GM06990 (cell line): ENCODE measurements at regions not wholly inside any gene's neighbourhood (a gene's known extent, or its start where the extent isn't known, plus 50 kb on each side); places are given as distances from the start of the nearest gene placed in this dataset.

Experiments
- DNase-seq: peaks from one replicate; pipeline ENCODE4 v3.0.0-alpha.2; 2011; ENCODE audit not compliant: insufficient read length; ENCODE audit errors: extremely low read depth
- H3K27me3 ChIP-seq: replicated peaks from 2 replicates; pipeline ENCODE4 v1.6.0; 2011; ENCODE audit warnings: low read length; ENCODE audit not compliant: control insufficient read depth, insufficient read depth
- H3K36me3 ChIP-seq: 2 replicates; pipeline ENCODE4 v1.5.1; 2011; ENCODE audit warnings: low read length; ENCODE audit not compliant: control insufficient read depth, insufficient read depth
- H3K4me3 ChIP-seq: replicated peaks from 2 replicates; pipeline ENCODE4 v1.5.1; 2011; ENCODE audit warnings: low read depth, mild to moderate bottlenecking, control low read depth, low read length
- TF ChIP-seq, protein P1 (sequence below): IDR thresholded peaks from 2 replicates; pipeline ENCODE4 v1.5.1; 2011; ENCODE audit warnings: low read length, control low read depth, mild to moderate bottlenecking, inconsistent platforms; ENCODE audit not compliant: insufficient read depth, poor library complexity, severe bottlenecking

GRCh38 chr2:12549641-12550040 lies 167.1 kb upstream of the TRIB2 start:
- no peak overlapping the region for H3K4me3 ChIP-seq
- TF ChIP-seq, protein P1, sequence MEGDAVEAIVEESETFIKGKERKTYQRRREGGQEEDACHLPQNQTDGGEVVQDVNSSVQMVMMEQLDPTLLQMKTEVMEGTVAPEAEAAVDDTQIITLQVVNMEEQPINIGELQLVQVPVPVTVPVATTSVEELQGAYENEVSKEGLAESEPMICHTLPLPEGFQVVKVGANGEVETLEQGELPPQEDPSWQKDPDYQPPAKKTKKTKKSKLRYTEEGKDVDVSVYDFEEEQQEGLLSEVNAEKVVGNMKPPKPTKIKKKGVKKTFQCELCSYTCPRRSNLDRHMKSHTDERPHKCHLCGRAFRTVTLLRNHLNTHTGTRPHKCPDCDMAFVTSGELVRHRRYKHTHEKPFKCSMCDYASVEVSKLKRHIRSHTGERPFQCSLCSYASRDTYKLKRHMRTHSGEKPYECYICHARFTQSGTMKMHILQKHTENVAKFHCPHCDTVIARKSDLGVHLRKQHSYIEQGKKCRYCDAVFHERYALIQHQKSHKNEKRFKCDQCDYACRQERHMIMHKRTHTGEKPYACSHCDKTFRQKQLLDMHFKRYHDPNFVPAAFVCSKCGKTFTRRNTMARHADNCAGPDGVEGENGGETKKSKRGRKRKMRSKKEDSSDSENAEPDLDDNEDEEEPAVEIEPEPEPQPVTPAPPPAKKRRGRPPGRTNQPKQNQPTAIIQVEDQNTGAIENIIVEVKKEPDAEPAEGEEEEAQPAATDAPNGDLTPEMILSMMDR = no peak
- no peak for DNase-seq
- no peaks in the 10 kb centered on the region for H3K27me3 ChIP-seq
- H3K36me3 ChIP-seq = no peaks in the 10 kb centered on the region

DNA sequence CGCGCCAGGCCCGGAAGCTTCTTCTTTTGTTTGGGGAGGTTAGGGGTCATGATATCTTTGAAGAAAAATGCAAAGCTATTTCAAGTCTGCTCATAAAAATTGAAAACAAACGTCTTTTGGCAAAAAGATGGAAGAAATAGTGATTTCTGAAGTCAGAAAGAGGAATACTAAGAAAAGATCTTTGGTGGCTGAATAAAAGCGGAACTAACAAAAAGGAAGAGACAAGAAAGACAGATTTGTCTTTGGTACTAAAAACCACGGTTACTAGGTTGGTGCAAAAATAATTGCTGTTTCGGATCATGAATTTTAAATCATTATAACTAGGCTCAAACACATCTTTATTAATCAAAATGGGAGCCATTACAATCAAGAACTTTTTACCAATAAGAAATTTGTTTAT lies 164.6 kb upstream of the TRIB2 start:
- DNase-seq = peak; percentile 36
- no peak overlapping the region for H3K4me3 ChIP-seq
- H3K27me3 ChIP-seq = no peaks in the 10 kb centered on the region

GRCh38 chr2:12554224-12555011 lies 162.3 kb upstream of the TRIB2 start:
- H3K36me3 ChIP-seq = no peaks in the 10 kb centered on the region
- no peaks in the 10 kb centered on the region for H3K27me3 ChIP-seq
- no peak overlapping the region for H3K4me3 ChIP-seq
- no peak for DNase-seq
- TF ChIP-seq, protein P1 = no peak

More for the DNA sequence above, 164.6 kb upstream of the TRIB2 start:
- TF ChIP-seq, protein P1 = no peak
- H3K36me3 ChIP-seq = no peaks in the 10 kb centered on the region

DNA sequence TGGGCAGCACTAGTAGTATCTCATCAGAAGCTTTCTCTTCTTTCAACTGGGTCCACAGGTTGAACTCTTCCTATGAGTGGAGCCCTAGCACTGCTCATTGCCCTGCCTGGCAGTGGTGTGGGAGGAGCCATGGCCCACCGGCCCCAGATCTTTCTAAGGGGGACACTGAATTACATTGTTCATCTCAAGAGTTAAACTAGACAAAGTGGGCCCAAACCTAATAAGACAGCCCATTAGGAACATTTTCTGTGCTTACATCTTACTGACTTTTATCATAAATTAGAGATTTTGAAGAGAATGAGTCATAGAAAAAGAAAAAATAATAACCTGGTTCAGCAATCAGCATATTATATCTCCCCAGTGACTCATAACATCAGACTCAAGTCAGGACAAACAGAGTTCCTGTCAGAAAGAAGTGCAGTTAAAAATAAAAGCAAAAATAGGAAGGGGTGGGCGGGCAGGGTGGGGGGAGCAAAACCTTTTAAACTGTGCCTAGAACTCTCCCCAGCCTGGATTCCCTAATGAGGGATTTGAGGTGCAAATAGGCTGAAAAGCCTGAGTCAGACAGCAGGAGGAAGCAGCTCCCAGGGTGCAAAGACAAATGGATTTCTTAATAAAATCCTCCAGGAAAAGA lies 161.6 kb upstream of the TRIB2 start:
- H3K4me3 ChIP-seq = no peak overlapping the region
- no peaks in the 10 kb centered on the region for H3K27me3 ChIP-seq
- TF ChIP-seq, protein P1 = no peak
- peak; percentile 38 for DNase-seq
- no peaks in the 10 kb centered on the region for H3K36me3 ChIP-seq

DNA sequence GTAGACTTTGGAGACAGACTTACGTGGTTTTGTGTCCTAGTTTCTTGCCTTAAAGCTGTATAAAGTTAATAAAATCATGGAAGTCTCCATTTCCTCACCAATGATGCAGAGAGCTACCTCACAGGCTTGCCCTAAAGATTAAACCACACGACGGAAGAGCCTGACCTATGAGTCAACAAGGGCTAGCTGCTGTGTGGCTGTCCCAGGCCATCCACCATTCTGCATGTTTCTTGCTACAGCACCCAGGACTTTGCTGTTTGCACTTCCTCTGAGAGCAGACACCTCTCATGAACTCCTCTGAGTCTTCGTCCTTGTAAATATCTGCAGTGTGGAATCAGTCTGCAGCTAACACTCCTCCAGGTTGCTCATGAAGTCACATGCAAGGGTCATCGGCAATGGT lies 160.0 kb upstream of the TRIB2 start:
- no peak for DNase-seq
- H3K36me3 ChIP-seq = no peaks in the 10 kb centered on the region
- TF ChIP-seq, protein P1 = no peak
- H3K27me3 ChIP-seq = no peaks in the 10 kb centered on the region
- no peak overlapping the region for H3K4me3 ChIP-seq

- no peaks in the 10 kb centered on the region for H3K36me3 ChIP-seq
- TF ChIP-seq, protein P1 = no peak
- no peaks in the 10 kb centered on the region for H3K27me3 ChIP-seq
- no peak overlapping the region for H3K4me3 ChIP-seq
- DNase-seq = no peak
Measured at GRCh38 chr2:12557688-12558087, 159.0 kb upstream of the TRIB2 start.
